SK-N-SH (cell line): ENCODE measurements at regions not wholly inside any gene's neighbourhood (a gene's known extent, or its start where the extent isn't known, plus 50 kb on each side); places are given as distances from the start of the nearest gene placed in this dataset.

Source experiments
- CTCF ChIA-PET: fragments of 300-600, 350-600 bp; formaldehyde crosslinking; extraction: SDS; loops from one replicate; lab custom pipeline; 2021; lab: Yijun Ruan, JAX
- POLR2A ChIA-PET: fragments of 350-600 bp; sonication (Branson Sonifier 250); formaldehyde crosslinking; extraction: SDS; loops from one replicate; lab custom pipeline; 2020; ENCODE audit warnings: antibody characterized with exemption, inconsistent platforms; lab: Yijun Ruan, JAX
- DNase-seq: peaks from one replicate; pipeline ENCODE4 v3.0.0; 2012
- H2AFZ ChIP-seq: fragments of 200-600 bp; sonication (generic); 2 replicates; pipeline ENCODE4 v1.8.1; 2016; ENCODE audit warnings: antibody characterized with exemption, mild to moderate bottlenecking, low read depth
- H3F3A ChIP-seq: fragments of 200-600 bp; sonication (generic); replicated peaks from 2 replicates; pipeline ENCODE3; 2016; ENCODE audit warnings: antibody characterized with exemption, mild to moderate bottlenecking; ENCODE audit not compliant: insufficient read depth
- H3K27ac ChIP-seq, 2 experiments: fragments of 200-500 bp in 1 of 2; fragments of 200-600 bp in 1 of 2; sonication (Bioruptor generic) in 1 of 2; sonication (generic), shearing (Covaris generic) in 1 of 2; 2 replicates each; pipeline versions ENCODE4 v1.5.1 to v1.6.1; 2014 to 2016; ENCODE audit warnings: low read depth in 2 of 2, inconsistent platforms in 1 of 2, low read length in 1 of 2, mild to moderate bottlenecking in 1 of 2, mixed read lengths in 1 of 2
- H3K27me3 ChIP-seq: fragments of 200-600 bp; sonication (generic), shearing (Covaris generic); 2 replicates; pipeline ENCODE4 v1.6.1; 2016; ENCODE audit warnings: mixed run types; ENCODE audit not compliant: insufficient read depth
- H3K36me3 ChIP-seq, 2 experiments: fragments of 200-500 bp in 1 of 2; fragments of 200-600 bp in 1 of 2; sonication (Bioruptor generic) in 1 of 2; sonication (generic) in 1 of 2; replicated peaks in 1 of 2; 2 replicates each; pipeline versions ENCODE3 to v1.5.1; 2014 to 2016; ENCODE audit warnings: low read length in 1 of 2, mild to moderate bottlenecking in 1 of 2; ENCODE audit not compliant: insufficient read depth in 2 of 2, control insufficient read depth in 1 of 2
- H3K4me1 ChIP-seq, 2 experiments: fragments of 200-500 bp in 1 of 2; fragments of 200-600 bp in 1 of 2; sonication (Bioruptor generic) in 1 of 2; sonication (generic), shearing (Covaris generic) in 1 of 2; 2 replicates each; pipeline versions ENCODE4 v1.5.1 to v1.6.1; 2014 to 2016; ENCODE audit warnings: low read depth in 1 of 2, low read length in 1 of 2, mixed run types in 1 of 2; ENCODE audit not compliant: insufficient read depth in 2 of 2, control insufficient read depth in 1 of 2
- H3K4me2 ChIP-seq: fragments of 200-600 bp; sonication (generic), shearing (Covaris generic); 2 replicates; pipeline ENCODE4 v1.6.1; 2017; ENCODE audit warnings: mixed run types
- H3K4me3 ChIP-seq, 2 experiments: fragments of 200-500 bp in 1 of 2; fragments of 200-600 bp in 1 of 2; sonication (Bioruptor generic) in 1 of 2; sonication (generic), shearing (Covaris generic) in 1 of 2; 2 replicates each; pipeline versions ENCODE4 v1.5.1 to v1.8.1; 2014 to 2016; ENCODE audit warnings: low read depth in 2 of 2, inconsistent platforms in 1 of 2, low read length in 1 of 2, mild to moderate bottlenecking in 1 of 2, mixed read lengths in 1 of 2, moderate library complexity in 1 of 2
- H3K79me2 ChIP-seq: fragments of 200-600 bp; sonication (generic); 2 replicates; pipeline ENCODE4 v1.8.1; 2017; ENCODE audit warnings: mild to moderate bottlenecking; ENCODE audit not compliant: insufficient read depth
- H3K9ac ChIP-seq: fragments of 200-600 bp; sonication (generic); 2 replicates; pipeline ENCODE4 v1.6.1; 2017; ENCODE audit warnings: mixed run types
- H3K9me2 ChIP-seq: fragments of 200-600 bp; sonication (generic); 2 replicates; pipeline ENCODE4 v1.6.1; 2017; ENCODE audit warnings: mixed run types
- H3K9me3 ChIP-seq: fragments of 200-600 bp; sonication (generic); 2 replicates; pipeline ENCODE4 v1.6.1; 2017; ENCODE audit warnings: mixed run types, mild to moderate bottlenecking, moderate library complexity
- H4K20me1 ChIP-seq: fragments of 200-600 bp; sonication (generic); 2 replicates; pipeline ENCODE4 v1.6.1; 2017; ENCODE audit warnings: mild to moderate bottlenecking, mixed run types; ENCODE audit not compliant: insufficient read depth
- CHD2 ChIP-seq: fragments of 150-350 bp; IDR thresholded peaks from 2 replicates; pipeline ENCODE4 v1.6.1; 2018; ENCODE audit warnings: low read length; ENCODE audit not compliant: partially characterized antibody
- EP300 ChIP-seq, 2 experiments: IDR thresholded peaks; 2 replicates each; pipeline versions ENCODE4 v1.4.0 to v1.6.1; 2012; ENCODE audit warnings: borderline replicate concordance in 1 of 2, low read depth in 1 of 2, low read length in 1 of 2
- FOSL2 ChIP-seq: IDR thresholded peaks from 2 replicates; pipeline ENCODE4 v1.4.0; 2012; ENCODE audit warnings: low read depth, mild to moderate bottlenecking, moderate library complexity, borderline replicate concordance
- FOXM1 ChIP-seq: IDR thresholded peaks from 2 replicates; pipeline ENCODE4 v1.4.0; 2012; ENCODE audit warnings: low read depth, mild to moderate bottlenecking
- GATA2 ChIP-seq: sonication (generic); formaldehyde crosslinking; IDR thresholded peaks from 2 replicates; pipeline ENCODE4 v1.5.0; 2020; ENCODE audit warnings: mild to moderate bottlenecking, missing genetic modification reagents
- JUND ChIP-seq: IDR thresholded peaks from 2 replicates; pipeline ENCODE4 v1.4.0; 2012
- MXI1 ChIP-seq: IDR thresholded peaks from 2 replicates; pipeline ENCODE4 v1.6.1; 2012; ENCODE audit warnings: mild to moderate bottlenecking, low read depth, low read length, improper control_type of control experiment
- RAD21 ChIP-seq: IDR thresholded peaks from 2 replicates; pipeline ENCODE4 v1.6.1; 2012; ENCODE audit warnings: mild to moderate bottlenecking, low read length
- RCOR1 ChIP-seq: fragments of 150-350 bp; IDR thresholded peaks from 2 replicates; pipeline ENCODE4 v1.6.1; 2017; ENCODE audit warnings: antibody characterized with exemption, low read length
- RFX5 ChIP-seq: IDR thresholded peaks from 2 replicates; pipeline ENCODE4 v1.6.1; 2012; ENCODE audit warnings: mild to moderate bottlenecking, improper control_type of control experiment, low read length
- SIN3A ChIP-seq: IDR thresholded peaks from 2 replicates; pipeline ENCODE4 v1.6.1; 2012; ENCODE audit warnings: low read depth, mild to moderate bottlenecking, low read length, moderate library complexity, borderline replicate concordance
- TAF1 ChIP-seq: IDR thresholded peaks from 2 replicates; pipeline ENCODE4 v1.6.1; 2012; ENCODE audit warnings: low read depth, mild to moderate bottlenecking, low read length, moderate library complexity, borderline replicate concordance
- TCF12 ChIP-seq: IDR thresholded peaks from 2 replicates; pipeline ENCODE4 v1.4.0; 2012
- TEAD4 ChIP-seq: IDR thresholded peaks from 2 replicates; pipeline ENCODE4 v1.4.0; 2012; ENCODE audit warnings: mild to moderate bottlenecking, borderline replicate concordance; ENCODE audit not compliant: insufficient read depth
- WGBS: methylation state at CpG from one replicate; pipeline ENCODE4 v1.1.6; 2017; ENCODE audit warnings: low lambda C conversion rate; 5-methylcytosine and 5-hydroxymethylcytosine counted together
- TF ChIP-seq, protein P1 (sequence below): IDR thresholded peaks from 2 replicates; pipeline ENCODE4; 2012
- TF ChIP-seq, protein P2 (sequence below): IDR thresholded peaks from 2 replicates; pipeline ENCODE4 v1.6.1; 2012; ENCODE audit warnings: mild to moderate bottlenecking, low read depth, low read length, moderate library complexity
- TF ChIP-seq, protein P3 (sequence below): IDR thresholded peaks from 2 replicates; pipeline ENCODE4 v1.4.0; 2012; ENCODE audit warnings: low read depth

DNA sequence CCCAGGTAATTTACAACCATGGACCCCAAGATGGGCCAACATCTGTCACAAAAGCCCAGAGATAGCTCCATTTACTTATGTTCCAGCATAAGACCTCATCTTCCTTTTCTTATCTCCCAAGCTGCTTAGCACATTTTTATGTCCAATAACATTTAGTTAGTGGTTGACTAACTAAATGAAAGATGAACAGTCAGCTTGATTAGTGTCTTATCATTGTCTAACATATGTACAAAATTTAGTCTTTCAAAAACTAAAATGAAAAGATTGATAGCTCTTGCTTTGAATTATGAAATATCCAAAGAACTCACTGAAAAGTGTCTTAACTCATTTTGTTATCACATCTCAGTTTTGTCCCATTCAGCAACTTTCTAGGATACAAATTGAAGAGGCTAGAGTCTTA lies 163.1 kb upstream of the EGLN3 start:
- H2AFZ ChIP-seq, result no peak overlapping the region
- H3F3A ChIP-seq, result no peaks in the 10 kb centered on the region
- TF ChIP-seq RCOR1 (no peak), RFX5 (no peak), JUND (no peak), RAD21 (no peak), TCF12 (no peak), SIN3A (no peak), CHD2 (no peak), FOXM1 (no peak), FOSL2 (no peak), TAF1 (no peak), MXI1 (no peak), TEAD4 (no peak)
- TF ChIP-seq, protein P1, sequence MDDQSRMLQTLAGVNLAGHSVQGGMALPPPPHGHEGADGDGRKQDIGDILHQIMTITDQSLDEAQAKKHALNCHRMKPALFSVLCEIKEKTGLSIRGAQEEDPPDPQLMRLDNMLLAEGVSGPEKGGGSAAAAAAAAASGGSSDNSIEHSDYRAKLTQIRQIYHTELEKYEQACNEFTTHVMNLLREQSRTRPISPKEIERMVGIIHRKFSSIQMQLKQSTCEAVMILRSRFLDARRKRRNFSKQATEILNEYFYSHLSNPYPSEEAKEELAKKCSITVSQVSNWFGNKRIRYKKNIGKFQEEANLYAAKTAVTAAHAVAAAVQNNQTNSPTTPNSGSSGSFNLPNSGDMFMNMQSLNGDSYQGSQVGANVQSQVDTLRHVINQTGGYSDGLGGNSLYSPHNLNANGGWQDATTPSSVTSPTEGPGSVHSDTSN, result no peak
- TF ChIP-seq, protein P2, sequence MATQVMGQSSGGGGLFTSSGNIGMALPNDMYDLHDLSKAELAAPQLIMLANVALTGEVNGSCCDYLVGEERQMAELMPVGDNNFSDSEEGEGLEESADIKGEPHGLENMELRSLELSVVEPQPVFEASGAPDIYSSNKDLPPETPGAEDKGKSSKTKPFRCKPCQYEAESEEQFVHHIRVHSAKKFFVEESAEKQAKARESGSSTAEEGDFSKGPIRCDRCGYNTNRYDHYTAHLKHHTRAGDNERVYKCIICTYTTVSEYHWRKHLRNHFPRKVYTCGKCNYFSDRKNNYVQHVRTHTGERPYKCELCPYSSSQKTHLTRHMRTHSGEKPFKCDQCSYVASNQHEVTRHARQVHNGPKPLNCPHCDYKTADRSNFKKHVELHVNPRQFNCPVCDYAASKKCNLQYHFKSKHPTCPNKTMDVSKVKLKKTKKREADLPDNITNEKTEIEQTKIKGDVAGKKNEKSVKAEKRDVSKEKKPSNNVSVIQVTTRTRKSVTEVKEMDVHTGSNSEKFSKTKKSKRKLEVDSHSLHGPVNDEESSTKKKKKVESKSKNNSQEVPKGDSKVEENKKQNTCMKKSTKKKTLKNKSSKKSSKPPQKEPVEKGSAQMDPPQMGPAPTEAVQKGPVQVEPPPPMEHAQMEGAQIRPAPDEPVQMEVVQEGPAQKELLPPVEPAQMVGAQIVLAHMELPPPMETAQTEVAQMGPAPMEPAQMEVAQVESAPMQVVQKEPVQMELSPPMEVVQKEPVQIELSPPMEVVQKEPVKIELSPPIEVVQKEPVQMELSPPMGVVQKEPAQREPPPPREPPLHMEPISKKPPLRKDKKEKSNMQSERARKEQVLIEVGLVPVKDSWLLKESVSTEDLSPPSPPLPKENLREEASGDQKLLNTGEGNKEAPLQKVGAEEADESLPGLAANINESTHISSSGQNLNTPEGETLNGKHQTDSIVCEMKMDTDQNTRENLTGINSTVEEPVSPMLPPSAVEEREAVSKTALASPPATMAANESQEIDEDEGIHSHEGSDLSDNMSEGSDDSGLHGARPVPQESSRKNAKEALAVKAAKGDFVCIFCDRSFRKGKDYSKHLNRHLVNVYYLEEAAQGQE, result no peak
- CTCF ChIA-PET, result interaction anchor here (0.8 to 3.0 kb wide), 3 partner anchors 16 to 321 kb away, joined by 3 to 17 read pairs (median 6); no protein-coding TSS in a partner anchor
- H3K4me2 ChIP-seq, result no peak overlapping the region
- no peak overlapping the region for H3K9ac ChIP-seq
- H3K9me3 ChIP-seq, result no peaks in the 10 kb centered on the region
- H3K4me1 ChIP-seq, result peaks cover 0 to 5% of the 10 kb centered on the region in 2 experiments; a peak in 2 of 4 replicates
- POLR2A ChIA-PET, result no interaction called here
- no peak overlapping the region for H3K4me3 ChIP-seq
- H3K79me2 ChIP-seq, result no peaks in the 10 kb centered on the region
- H4K20me1 ChIP-seq, result no peaks in the 10 kb centered on the region
- no peak overlapping the region for H3K27ac ChIP-seq
- no peak for DNase-seq
- H3K36me3 ChIP-seq, result no peaks in the 10 kb centered on the region
- no peaks in the 10 kb centered on the region for H3K9me2 ChIP-seq
- H3K27me3 ChIP-seq, result no peaks in the 10 kb centered on the region

DNA sequence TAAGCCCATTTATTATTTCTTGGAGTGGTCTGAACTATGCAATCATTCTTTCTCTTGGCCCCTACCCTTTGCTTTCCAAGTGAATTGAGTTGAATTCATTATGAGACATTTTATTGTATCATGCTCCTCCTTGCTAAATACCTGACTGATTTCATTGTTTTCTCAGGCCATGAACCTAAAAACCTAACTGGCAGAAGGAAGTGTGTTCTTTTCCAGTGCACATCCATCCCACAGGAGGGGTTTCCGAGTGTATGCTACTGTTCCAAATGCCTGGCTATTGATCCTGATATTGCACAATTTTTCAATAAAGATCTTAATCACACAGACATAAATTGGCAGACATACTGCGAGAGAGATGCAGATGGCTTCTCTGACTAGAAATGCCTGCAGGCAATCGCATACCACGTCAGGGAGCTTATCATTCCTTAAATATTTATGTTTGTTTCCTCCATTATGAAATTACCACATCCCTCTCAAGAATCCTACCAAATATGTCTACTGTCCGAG lies 162.2 kb upstream of the EGLN3 start:
- Histone ChIP-seq H3K9me3 (no peaks in the 10 kb centered on the region), H3F3A (no peaks in the 10 kb centered on the region), H3K27ac (no peak overlapping the region), H3K9ac (no peak overlapping the region), H2AFZ (no peak overlapping the region), H3K36me3 (no peaks in the 10 kb centered on the region), H3K4me1 (peaks cover 0 to 5% of the 10 kb centered on the region in 2 experiments; a peak in 2 of 4 replicates), H3K9me2 (no peaks in the 10 kb centered on the region), H3K4me2 (no peak overlapping the region), H4K20me1 (no peaks in the 10 kb centered on the region), H3K79me2 (no peaks in the 10 kb centered on the region), H3K27me3 (no peaks in the 10 kb centered on the region), H3K4me3 (no peak overlapping the region; a peak in 1 of 4 replicates)
- POLR2A ChIA-PET, result no interaction called here
- DNase-seq, result no peak
- WGBS, result 5% methylated on average over 5 of the region's 5 CpGs
- TF ChIP-seq RCOR1 (peak; percentile 61), GATA2 (peak; percentile 39; the same call in 1 of the 2 replicates), JUND (no peak), EP300 (IDR thresholded peaks at IDR 0.05; ENCODE audit: borderline replicate concordance in 1 of 2, low read depth in 1 of 2, low read length in 1 of 2) (peak in 1 of 2 experiments; percentile 28; a peak in 1 of 4 replicates)
- TF ChIP-seq, protein P3, sequence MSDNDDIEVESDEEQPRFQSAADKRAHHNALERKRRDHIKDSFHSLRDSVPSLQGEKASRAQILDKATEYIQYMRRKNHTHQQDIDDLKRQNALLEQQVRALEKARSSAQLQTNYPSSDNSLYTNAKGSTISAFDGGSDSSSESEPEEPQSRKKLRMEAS, result no peak
- CTCF ChIA-PET, result interaction anchor here (0.8 to 3.0 kb wide), 4 partner anchors 15 to 320 kb away, joined by 3 to 17 read pairs (median 6); no protein-coding TSS in a partner anchor
